B cell (primary cell): ENCODE measurements at regions not wholly inside any gene's neighbourhood (a gene's known extent, or its start where the extent isn't known, plus 50 kb on each side); places are given as distances from the start of the nearest gene placed in this dataset.

ENCODE experiments used
- ATAC-seq: fragments of 200-7000 bp; cut with Tn5 transposase; one replicate; pipeline ENCODE4 v1.10.0; 2021; ENCODE audit warnings: low read depth, mild to moderate bottlenecking, moderate number of reproducible peaks, moderate library complexity
- CTCF ChIA-PET: fragments of 350-600 bp; sonication (Branson Sonifier 250); formaldehyde crosslinking; loops from one replicate; lab custom pipeline; 2021; ENCODE audit warnings: antibody characterized with exemption, inconsistent platforms; lab: Charles Lee
- POLR2A ChIA-PET: fragments of 350-600 bp; sonication (Branson Sonifier 250); formaldehyde crosslinking; loops from one replicate; lab custom pipeline; 2021; ENCODE audit warnings: antibody characterized with exemption; lab: Charles Lee
- DNase-seq: peaks from one replicate; pipeline ENCODE4 v3.0.0; 2013
- H2AFZ ChIP-seq: 2 replicates; pipeline ENCODE4 v1.6.1; 2012; ENCODE audit warnings: mild to moderate bottlenecking, low read depth, low read length; ENCODE audit not compliant: insufficient read depth, poor library complexity, severe bottlenecking
- H3K27ac ChIP-seq, 2 donors: 1 replicate in 1 of 2; 2 replicates in 1 of 2; pipeline ENCODE4 v1.5.1; 2012 to 2013; ENCODE audit warnings: low read length in 2 of 2, mild to moderate bottlenecking in 2 of 2, moderate library complexity in 1 of 2
- H3K27me3 ChIP-seq, 4 experiments: fragments of 200-600 bp in 1 of 4; sonication (generic) in 1 of 4; replicated peaks in 1 of 4; 1 replicate in 2 of 4; 2 replicates in 2 of 4; pipeline versions ENCODE4 v1.6.1 to v1.7.0; 2013 to 2016; ENCODE audit warnings: low read length in 3 of 4, mild to moderate bottlenecking in 2 of 4, mixed read lengths in 1 of 4, moderate library complexity in 1 of 4; ENCODE audit not compliant: insufficient read depth in 4 of 4, control insufficient read depth in 3 of 4; ENCODE audit errors: control extremely low read depth in 1 of 4
- H3K36me3 ChIP-seq, 2 experiments: replicated peaks in 1 of 2; 1 replicate in 1 of 2; 2 replicates in 1 of 2; pipeline versions ENCODE4 v1.6.1 to v1.7.1; 2013; ENCODE audit warnings: low read length in 1 of 2; ENCODE audit not compliant: insufficient read depth in 2 of 2, control insufficient read depth in 1 of 2; ENCODE audit errors: control extremely low read depth in 1 of 2, extremely low read depth in 1 of 2
- H3K4me1 ChIP-seq, 2 donors: fragments of 200-600 bp in 1 of 2; sonication (generic) in 1 of 2; 1 replicate in 1 of 2; 2 replicates in 1 of 2; pipeline versions ENCODE4 v1.5.1 to v1.6.1; 2013 to 2017; ENCODE audit warnings: low read length in 2 of 2; ENCODE audit not compliant: control insufficient read depth in 2 of 2, insufficient read depth in 2 of 2
- H3K4me2 ChIP-seq: replicated peaks from 2 replicates; pipeline ENCODE3; 2012; ENCODE audit warnings: mild to moderate bottlenecking, low read depth, low read length; ENCODE audit not compliant: poor library complexity, severe bottlenecking
- H3K4me3 ChIP-seq, 5 experiments: fragments of 200-600 bp in 1 of 5; sonication (generic) in 1 of 5; 1 replicate in 3 of 5; 2 replicates in 2 of 5; pipeline versions ENCODE4 v1.5.1 to v1.7.0; 2011 to 2016; ENCODE audit warnings: low read length in 4 of 5, mild to moderate bottlenecking in 4 of 5, low read depth in 2 of 5, control low read depth in 1 of 5, moderate library complexity in 1 of 5; ENCODE audit not compliant: insufficient read depth in 1 of 5; ENCODE audit errors: control extremely low read depth in 1 of 5, extremely low read depth in 1 of 5
- H3K79me2 ChIP-seq: fragments of 200-600 bp; sonication (generic); one replicate; pipeline ENCODE4 v1.6.0; 2016; ENCODE audit warnings: low read length; ENCODE audit not compliant: control insufficient read depth, insufficient read depth
- H3K9ac ChIP-seq: fragments of 200-600 bp; sonication (generic); 2 replicates; pipeline ENCODE4 v1.6.1; 2017; ENCODE audit warnings: mild to moderate bottlenecking, low read length, moderate library complexity
- H3K9me3 ChIP-seq, 3 donors: one replicate each; pipeline versions ENCODE4 v1.6.1 to v1.7.1; 2013; ENCODE audit warnings: low read length in 2 of 3; ENCODE audit not compliant: control insufficient read depth in 2 of 3, insufficient read depth in 1 of 3; ENCODE audit errors: control extremely low read depth in 1 of 3
- H4K20me1 ChIP-seq: 2 replicates; pipeline ENCODE4 v1.6.0; 2012; ENCODE audit warnings: mild to moderate bottlenecking, low read length; ENCODE audit not compliant: insufficient read depth, control insufficient read depth, poor library complexity, severe bottlenecking
- H3K27ac Mint-ChIP-seq: one replicate; pipeline ENCODE4 v1.8.0; 2021; ENCODE audit warnings: mixed read lengths
- H3K27me3 Mint-ChIP-seq: one replicate; pipeline ENCODE4 v1.8.0; 2021; ENCODE audit warnings: mixed read lengths
- H3K4me1 Mint-ChIP-seq: one replicate; pipeline ENCODE4 v1.8.0; 2021; ENCODE audit warnings: mixed read lengths
- H3K4me3 Mint-ChIP-seq: one replicate; pipeline ENCODE4 v1.8.0; 2021; ENCODE audit warnings: mixed read lengths
- H3K9me3 Mint-ChIP-seq: one replicate; pipeline ENCODE4 v1.8.0; 2022; ENCODE audit warnings: mixed read lengths; ENCODE audit not compliant: insufficient read depth
- EZH2 ChIP-seq: IDR thresholded peaks from 2 replicates; pipeline ENCODE4 v1.6.1; 2012; ENCODE audit warnings: borderline replicate concordance, low read depth, mild to moderate bottlenecking, moderate library complexity, low read length; ENCODE audit not compliant: insufficient read depth, poor library complexity, severe bottlenecking
- WGBS: methylation state at CpG from one replicate; pipeline ENCODE4 v1.1.5; 2013; ENCODE audit warnings: missing lambda C conversion rate; ENCODE audit not compliant: insufficient coverage; 5-methylcytosine and 5-hydroxymethylcytosine counted together
- intact Hi-C: fragments of 100-400 bp; cut with micrococcal nuclease; formaldehyde crosslinking; loops from one replicate; pipeline ENCODE4 v1.10.0; 2022
- TF ChIP-seq, protein P1 (sequence below): fragments of 200-600 bp; IDR thresholded peaks from one replicate; pipeline ENCODE4 v1.8.0; 2022; ENCODE audit warnings: antibody characterized with exemption, mild to moderate bottlenecking

DNA sequence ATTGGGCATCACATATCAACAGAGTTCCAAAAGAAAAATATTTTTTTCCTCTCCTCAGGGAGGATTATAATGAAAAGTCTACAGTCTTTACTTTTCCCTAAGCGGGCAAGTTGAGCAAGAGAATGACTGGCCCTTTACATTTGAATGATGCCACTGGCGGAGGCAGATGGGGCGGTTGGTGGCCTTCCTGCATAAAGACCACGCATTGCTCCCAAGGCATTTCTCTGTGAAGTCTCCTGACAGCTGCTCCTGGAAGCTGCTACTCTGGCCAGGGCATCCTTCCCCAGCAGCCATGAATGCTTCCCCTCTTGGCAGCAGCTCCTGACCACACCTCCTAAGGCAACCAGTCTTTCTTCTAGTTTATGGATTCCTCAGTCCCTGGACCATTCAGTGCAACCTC is 161.1 kb upstream of the RRP15 start:
- no peak overlapping the region for H3K27ac ChIP-seq
- H3K27me3 ChIP-seq = no peaks in the 10 kb centered on the region
- no peak for TF ChIP-seq EZH2
- TF ChIP-seq, protein P1, sequence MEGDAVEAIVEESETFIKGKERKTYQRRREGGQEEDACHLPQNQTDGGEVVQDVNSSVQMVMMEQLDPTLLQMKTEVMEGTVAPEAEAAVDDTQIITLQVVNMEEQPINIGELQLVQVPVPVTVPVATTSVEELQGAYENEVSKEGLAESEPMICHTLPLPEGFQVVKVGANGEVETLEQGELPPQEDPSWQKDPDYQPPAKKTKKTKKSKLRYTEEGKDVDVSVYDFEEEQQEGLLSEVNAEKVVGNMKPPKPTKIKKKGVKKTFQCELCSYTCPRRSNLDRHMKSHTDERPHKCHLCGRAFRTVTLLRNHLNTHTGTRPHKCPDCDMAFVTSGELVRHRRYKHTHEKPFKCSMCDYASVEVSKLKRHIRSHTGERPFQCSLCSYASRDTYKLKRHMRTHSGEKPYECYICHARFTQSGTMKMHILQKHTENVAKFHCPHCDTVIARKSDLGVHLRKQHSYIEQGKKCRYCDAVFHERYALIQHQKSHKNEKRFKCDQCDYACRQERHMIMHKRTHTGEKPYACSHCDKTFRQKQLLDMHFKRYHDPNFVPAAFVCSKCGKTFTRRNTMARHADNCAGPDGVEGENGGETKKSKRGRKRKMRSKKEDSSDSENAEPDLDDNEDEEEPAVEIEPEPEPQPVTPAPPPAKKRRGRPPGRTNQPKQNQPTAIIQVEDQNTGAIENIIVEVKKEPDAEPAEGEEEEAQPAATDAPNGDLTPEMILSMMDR = no peak
- intact Hi-C loops = no loop called here
- H3K4me1 ChIP-seq = no peaks in the 10 kb centered on the region
- no peak overlapping the region for H3K27ac Mint-ChIP-seq
- H3K9me3 ChIP-seq = no peaks in the 10 kb centered on the region
- CTCF ChIA-PET = no interaction called here
- WGBS = 45% methylated on average over 4 of the region's 4 CpGs
- ATAC-seq (no peak), DNase-seq (no peak)
- H3K9ac ChIP-seq = no peak overlapping the region
- H3K4me2 ChIP-seq = no peak overlapping the region
- no peaks in the 10 kb centered on the region for H3K36me3 ChIP-seq
- H4K20me1 ChIP-seq = no peaks in the 10 kb centered on the region
- H3K27me3 Mint-ChIP-seq = no peaks in the 10 kb centered on the region
- H3K4me3 Mint-ChIP-seq = no peak overlapping the region
- no peaks in the 10 kb centered on the region for H3K9me3 Mint-ChIP-seq
- no peak overlapping the region for H2AFZ ChIP-seq
- no peak overlapping the region for H3K4me3 ChIP-seq
- H3K79me2 ChIP-seq = no peaks in the 10 kb centered on the region
- POLR2A ChIA-PET = no interaction called here
- H3K4me1 Mint-ChIP-seq = no peaks in the 10 kb centered on the region

DNA sequence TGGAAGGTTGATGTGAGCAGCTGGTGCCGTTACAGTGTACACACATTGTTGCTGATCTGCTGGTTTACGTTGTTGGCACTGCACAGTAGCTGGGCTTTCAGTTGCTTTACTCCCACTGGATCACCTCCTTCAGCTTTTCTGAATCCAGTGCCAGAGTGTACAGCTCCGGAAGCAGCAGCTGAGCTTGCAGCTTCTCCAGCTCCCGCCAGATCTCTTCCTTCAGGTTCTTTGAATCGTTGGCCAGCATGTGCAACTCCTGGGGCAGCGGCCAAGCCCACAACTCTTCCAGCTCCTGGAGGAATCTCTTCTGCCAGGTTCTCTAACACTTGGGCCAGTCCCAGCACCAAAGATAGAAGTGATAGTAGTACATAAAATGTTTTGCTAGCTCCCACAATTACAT is 149.7 kb upstream of the RRP15 start:
- CTCF ChIA-PET = no interaction called here
- DNase-seq = no peak

More for the DNA sequence above, 149.7 kb upstream of the RRP15 start:
- ATAC-seq = no peak
- no peak overlapping the region for H3K4me3 ChIP-seq
- H4K20me1 ChIP-seq = no peaks in the 10 kb centered on the region
- H3K27ac Mint-ChIP-seq = no peak overlapping the region
- WGBS = 93% methylated on average over 6 of the region's 6 CpGs
- H3K9me3 ChIP-seq = peaks cover 0 to 7% (median 0%) of the 10 kb centered on the region in 3 donors
- intact Hi-C loops = no loop called here
- H2AFZ ChIP-seq = no peak overlapping the region
- H3K4me1 ChIP-seq = no peaks in the 10 kb centered on the region
- H3K27me3 Mint-ChIP-seq = no peaks in the 10 kb centered on the region
- H3K27ac ChIP-seq = no peak overlapping the region
- no peak overlapping the region for H3K4me2 ChIP-seq
- H3K9ac ChIP-seq = no peak overlapping the region
- no peak overlapping the region for H3K4me3 Mint-ChIP-seq
- no peaks in the 10 kb centered on the region for H3K27me3 ChIP-seq
- H3K9me3 Mint-ChIP-seq = no peaks in the 10 kb centered on the region
- no peaks in the 10 kb centered on the region for H3K79me2 ChIP-seq
- POLR2A ChIA-PET = no interaction called here
- TF ChIP-seq, protein P1 = no peak
- no peak for TF ChIP-seq EZH2
- H3K36me3 ChIP-seq = no peaks in the 10 kb centered on the region
- H3K4me1 Mint-ChIP-seq = no peaks in the 10 kb centered on the region
